ENCODE measurements at regions not wholly inside any gene's neighbourhood (a gene's known extent, or its start where the extent isn't known, plus 50 kb on each side); places are given as distances from the start of the nearest gene placed in this dataset.
"Not testable (repeated sequence)": the region's sequence is repeated elsewhere in the genome, so short reads cannot be mapped to it uniquely, and the experiment has no call there.

GRCh38 chr7:4527988-4528636, 154.0 kb upstream of the FOXK1 start:
- FAIRE-seq = no peak

- no peak for FAIRE-seq
These were observed 150.9 kb upstream of the FOXK1 start for GRCh38 chr7:4531236-4531635.

GRCh38 chr7:4533339-4533738, 148.8 kb upstream of the FOXK1 start:
- FAIRE-seq = not testable (repeated sequence)

- FAIRE-seq = no peak
These were observed 132.4 kb upstream of the FOXK1 start for GRCh38 chr7:4549681-4550080.

- no peak for FAIRE-seq
These were observed 132.0 kb upstream of the FOXK1 start for GRCh38 chr7:4550117-4550516.

- no peak for FAIRE-seq
These were observed 129.1 kb upstream of the FOXK1 start for GRCh38 chr7:4552985-4553384.

GRCh38 chr7:4556868-4557793, 125.0 kb upstream of the FOXK1 start:
- FAIRE-seq = no peak

- FAIRE-seq = no peak
These were observed 120.3 kb upstream of the FOXK1 start for GRCh38 chr7:4561795-4562194.

- FAIRE-seq = no peak
These were observed 115.4 kb upstream of the FOXK1 start for GRCh38 chr7:4566714-4567113.

GRCh38 chr7:4574851-4575250, 107.2 kb upstream of the FOXK1 start:
- FAIRE-seq = peak; percentile 98

GRCh38 chr7:4575254-4575653, 106.8 kb upstream of the FOXK1 start:
- no peak for FAIRE-seq

GRCh38 chr7:4602905-4603842, 78.9 kb upstream of the FOXK1 start:
- no peak for FAIRE-seq

- FAIRE-seq = no peak
These were observed 78.3 kb upstream of the FOXK1 start for GRCh38 chr7:4603843-4604231.

GRCh38 chr7:4604456-4604940, 77.6 kb upstream of the FOXK1 start:
- no peak for FAIRE-seq

GRCh38 chr7:4606797-4607196, 75.3 kb upstream of the FOXK1 start:
- no peak for FAIRE-seq

- no peak for FAIRE-seq
These were observed 74.8 kb upstream of the FOXK1 start for GRCh38 chr7:4607311-4607729.

GRCh38 chr7:4609576-4609975, 72.5 kb upstream of the FOXK1 start:
- not testable (repeated sequence) for FAIRE-seq

GRCh38 chr7:4610768-4611467, 71.2 kb upstream of the FOXK1 start:
- FAIRE-seq = no peak

- no peak for FAIRE-seq
These were observed 69.9 kb upstream of the FOXK1 start for GRCh38 chr7:4612237-4612636.

- FAIRE-seq = no peak
These were observed 68.9 kb upstream of the FOXK1 start for GRCh38 chr7:4612939-4613841.
